GM19099 (cell line): ENCODE measurements at regions not wholly inside any gene's neighbourhood (a gene's known extent, or its start where the extent isn't known, plus 50 kb on each side); places are given as distances from the start of the nearest gene placed in this dataset.

ENCODE experiments used
- POLR2A ChIP-seq: IDR thresholded peaks from 3 replicates; pipeline ENCODE4 v1.6.1; 2011; ENCODE audit warnings: low read depth; ENCODE audit not compliant: insufficient read length; ENCODE audit errors: extremely low read depth

- no peak for TF ChIP-seq POLR2A
These were observed 243.7 kb downstream of the UTRN start for GRCh38 chr6:144528743-144529425.

DNA sequence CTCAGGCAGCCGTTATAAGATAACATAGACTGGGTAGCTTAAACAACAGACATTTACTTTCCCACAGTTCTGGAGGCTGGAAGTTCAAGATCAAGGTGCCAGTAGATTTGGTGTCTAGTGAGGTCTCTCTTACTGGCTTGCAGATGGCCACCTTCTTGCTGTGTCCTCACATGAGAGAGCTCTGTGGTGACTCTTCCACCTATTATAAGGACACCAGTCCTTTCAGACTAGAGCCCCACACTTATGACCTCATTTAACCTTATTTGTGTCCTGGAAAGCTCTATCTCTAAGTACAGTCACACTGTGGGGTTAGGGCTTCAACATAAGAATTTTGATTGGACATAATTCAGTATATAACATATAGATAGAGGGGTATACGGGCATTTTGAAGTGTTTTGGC is 245.0 kb downstream of the UTRN start:
- no peak for TF ChIP-seq POLR2A

DNA sequence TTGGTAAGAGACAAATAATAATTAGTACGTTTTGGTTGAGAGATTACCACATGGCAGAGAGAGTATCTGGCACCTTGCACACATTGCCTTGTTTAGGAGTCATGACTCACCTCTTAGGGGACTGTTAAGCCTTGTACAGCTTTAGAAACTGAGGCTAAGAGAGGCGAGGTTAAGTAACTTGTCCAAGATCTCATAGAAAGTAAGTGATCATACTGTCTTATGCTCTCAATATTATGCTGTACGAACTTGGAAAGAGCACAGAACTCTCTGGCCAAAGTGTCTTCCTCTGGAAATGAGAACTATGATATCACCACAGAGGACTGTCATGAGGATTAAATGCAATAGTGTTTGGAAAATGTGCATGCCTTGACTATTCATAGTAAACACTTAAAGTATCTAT is 249.0 kb downstream of the UTRN start:
- TF ChIP-seq POLR2A, result no peak

DNA sequence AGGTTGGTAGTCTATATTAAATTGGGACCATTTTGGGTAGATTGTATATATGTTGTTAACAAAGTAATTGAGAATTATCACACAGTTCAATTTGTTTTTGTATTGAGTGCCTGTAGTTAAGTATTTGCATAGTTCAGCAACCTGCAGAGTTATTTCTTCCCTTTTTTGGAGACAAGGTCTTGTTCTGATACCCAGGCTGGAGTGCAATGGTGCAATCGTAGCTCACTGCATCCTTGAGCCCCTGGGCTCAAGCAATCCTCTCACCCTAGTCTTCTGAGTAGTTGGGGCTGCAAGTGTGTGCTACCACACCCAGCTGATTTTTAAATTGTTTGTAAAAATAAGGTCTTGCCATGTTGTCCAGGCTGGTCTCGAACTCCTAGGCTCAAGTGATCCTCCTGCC is 250.5 kb downstream of the UTRN start:
- no peak for TF ChIP-seq POLR2A

DNA sequence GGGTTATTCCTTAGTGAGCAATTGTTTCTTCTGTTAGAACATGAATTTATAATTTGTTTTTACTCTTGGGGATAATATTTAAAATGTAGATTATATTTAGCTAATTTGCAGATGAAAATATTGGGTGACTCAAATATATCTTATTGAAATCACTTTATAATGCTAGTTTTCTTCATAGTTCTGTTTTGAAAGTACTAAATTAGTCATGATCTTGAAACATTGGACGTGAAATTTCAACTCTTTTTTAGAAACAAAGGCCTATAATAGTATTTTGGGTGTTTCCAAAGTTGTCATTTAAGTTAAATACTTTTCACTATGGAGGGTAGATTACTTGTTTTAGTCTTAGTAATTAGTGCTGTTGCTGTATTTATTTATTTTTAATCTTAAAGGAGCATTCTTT is 250.9 kb downstream of the UTRN start:
- TF ChIP-seq POLR2A, result no peak

- TF ChIP-seq POLR2A, result no peak
These were observed 258.1 kb downstream of the UTRN start for GRCh38 chr6:144543006-144543871.

DNA sequence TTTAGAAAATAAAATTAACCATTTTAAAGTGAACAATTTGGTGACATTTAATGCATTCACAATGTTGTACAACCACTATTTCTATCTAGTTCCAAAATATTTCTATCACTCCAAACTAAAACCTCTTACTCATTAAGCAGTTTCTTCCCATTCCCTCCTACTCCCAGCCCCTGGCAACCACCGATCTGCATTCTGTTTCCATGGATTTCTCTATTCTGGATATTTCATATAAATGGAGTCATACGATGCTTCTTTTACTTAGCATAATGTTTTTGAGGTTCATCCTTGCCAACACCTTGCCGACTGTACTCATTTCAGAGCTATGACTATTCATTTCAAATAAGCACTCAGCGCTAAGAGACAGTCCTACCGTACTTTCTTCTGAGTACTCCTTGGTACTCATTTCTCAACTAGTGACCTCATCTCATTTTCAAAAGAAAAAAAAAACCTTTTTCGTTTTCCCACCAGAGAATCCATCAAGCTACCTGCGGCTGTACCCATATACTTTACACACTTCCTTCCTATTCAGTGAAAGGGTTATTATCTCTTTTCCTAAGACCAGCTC is 259.2 kb downstream of the UTRN start:
- no peak for TF ChIP-seq POLR2A

DNA sequence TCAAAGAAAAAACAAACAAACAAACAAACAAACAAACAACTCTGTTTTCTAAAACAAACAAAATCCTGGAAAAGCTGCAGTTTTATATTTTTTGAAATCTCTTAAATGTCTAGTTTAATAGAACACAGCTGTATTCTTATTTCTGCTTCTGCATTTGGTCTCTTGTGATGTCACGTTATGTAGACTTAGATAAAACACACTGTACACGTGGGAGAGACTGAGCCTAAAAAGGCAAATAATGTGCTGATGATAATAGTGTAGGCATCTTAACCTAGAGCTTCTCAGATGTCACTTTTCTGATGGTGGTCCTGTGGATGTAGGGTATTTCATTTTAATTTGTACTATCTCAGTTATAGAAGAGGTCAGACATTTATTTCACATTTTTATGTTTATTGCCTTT is 261.7 kb downstream of the UTRN start:
- no peak for TF ChIP-seq POLR2A

GRCh38 chr6:144547409-144547808 is 262.3 kb downstream of the UTRN start:
- no peak for TF ChIP-seq POLR2A

- no peak for TF ChIP-seq POLR2A
These were observed 263.4 kb downstream of the UTRN start for GRCh38 chr6:144548536-144548935.

- TF ChIP-seq POLR2A, result no peak
These were observed 265.0 kb downstream of the UTRN start for GRCh38 chr6:144549837-144550747.

DNA sequence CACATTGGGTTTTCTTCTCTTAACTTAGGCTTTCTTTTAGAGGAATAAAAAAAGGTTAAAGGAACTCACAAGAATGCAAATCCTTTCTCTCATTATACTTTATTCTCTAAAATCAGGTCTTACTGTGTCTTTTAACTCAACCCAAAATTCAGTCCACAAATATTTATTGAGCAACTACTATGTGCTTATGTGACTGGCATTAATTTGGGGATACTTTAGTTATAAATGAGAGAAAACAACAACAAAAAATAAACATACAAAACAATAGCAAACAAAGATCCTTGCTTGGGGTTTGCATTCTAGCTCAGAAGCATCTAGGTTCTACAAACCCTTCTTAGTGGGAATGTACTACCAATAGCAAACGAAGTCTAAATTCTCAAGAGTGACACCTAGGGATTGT is 266.2 kb downstream of the UTRN start:
- no peak for TF ChIP-seq POLR2A

- TF ChIP-seq POLR2A, result no peak
These were observed 269.9 kb downstream of the UTRN start for GRCh38 chr6:144555066-144555465.

GRCh38 chr6:144559865-144560593 is 274.9 kb downstream of the UTRN start:
- TF ChIP-seq POLR2A, result no peak
